Activated T-helper 17 cell treated with anti-CD3 and anti-CD28 coated beads, Interleukin-2, amount 50 U/mL, for 72 hours (primary cell): ENCODE measurements at regions not wholly inside any gene's neighbourhood (a gene's known extent, or its start where the extent isn't known, plus 50 kb on each side); places are given as distances from the start of the nearest gene placed in this dataset.

Experiments used
- ATAC-seq: fragments of 150-1000 bp; cut with Tn5 transposase; replicated peaks from 2 replicates; pipeline ENCODE4 v1.10.0; 2021; ENCODE audit warnings: mild to moderate bottlenecking, moderate library complexity
- H3K27ac Mint-ChIP-seq: one replicate; pipeline ENCODE4 v1.8.0; 2022; ENCODE audit warnings: mixed read lengths
- H3K27me3 Mint-ChIP-seq: one replicate; pipeline ENCODE4 v1.8.0; 2022; ENCODE audit warnings: mixed read lengths
- H3K36me3 Mint-ChIP-seq: one replicate; pipeline ENCODE4 v1.8.0; 2022; ENCODE audit warnings: low read depth, mild to moderate bottlenecking, mixed read lengths
- H3K4me1 Mint-ChIP-seq: one replicate; pipeline ENCODE4 v1.8.0; 2022; ENCODE audit warnings: mixed read lengths
- H3K4me3 Mint-ChIP-seq: one replicate; pipeline ENCODE4 v1.8.0; 2022; ENCODE audit warnings: mild to moderate bottlenecking, mixed read lengths
- H3K9me3 Mint-ChIP-seq: one replicate; pipeline ENCODE4 v1.8.0; 2022; ENCODE audit warnings: mixed read lengths

GRCh38 chr11:57124505-57124904, 57.2 kb upstream of the LRRC55 start:
- Mint-ChIP-seq H3K9me3 (no peaks in the 10 kb centered on the region), H3K4me3 (no peak overlapping the region), H3K36me3 (no peaks in the 10 kb centered on the region), H3K27ac (no peak overlapping the region), H3K27me3 (peaks cover 32% of the 10 kb centered on the region), H3K4me1 (no peaks in the 10 kb centered on the region)
- ATAC-seq: no peak

GRCh38 chr11:57124917-57125316, 56.8 kb upstream of the LRRC55 start:
- H3K9me3 Mint-ChIP-seq: no peaks in the 10 kb centered on the region

GRCh38 chr11:57126766-57127400, 54.9 kb upstream of the LRRC55 start:
- Mint-ChIP-seq H3K27me3 (peaks cover 32% of the 10 kb centered on the region), H3K36me3 (no peaks in the 10 kb centered on the region), H3K4me1 (no peaks in the 10 kb centered on the region), H3K4me3 (no peak overlapping the region), H3K9me3 (no peaks in the 10 kb centered on the region), H3K27ac (no peak overlapping the region)
- ATAC-seq: no peak

More at GRCh38 chr11:57124917-57125316, 56.8 kb upstream of the LRRC55 start:
- H3K27ac Mint-ChIP-seq: no peak overlapping the region
- ATAC-seq: no peak
- H3K4me3 Mint-ChIP-seq: no peak overlapping the region
- H3K27me3 Mint-ChIP-seq: peaks cover 32% of the 10 kb centered on the region
- H3K4me1 Mint-ChIP-seq: no peaks in the 10 kb centered on the region
- H3K36me3 Mint-ChIP-seq: no peaks in the 10 kb centered on the region

DNA sequence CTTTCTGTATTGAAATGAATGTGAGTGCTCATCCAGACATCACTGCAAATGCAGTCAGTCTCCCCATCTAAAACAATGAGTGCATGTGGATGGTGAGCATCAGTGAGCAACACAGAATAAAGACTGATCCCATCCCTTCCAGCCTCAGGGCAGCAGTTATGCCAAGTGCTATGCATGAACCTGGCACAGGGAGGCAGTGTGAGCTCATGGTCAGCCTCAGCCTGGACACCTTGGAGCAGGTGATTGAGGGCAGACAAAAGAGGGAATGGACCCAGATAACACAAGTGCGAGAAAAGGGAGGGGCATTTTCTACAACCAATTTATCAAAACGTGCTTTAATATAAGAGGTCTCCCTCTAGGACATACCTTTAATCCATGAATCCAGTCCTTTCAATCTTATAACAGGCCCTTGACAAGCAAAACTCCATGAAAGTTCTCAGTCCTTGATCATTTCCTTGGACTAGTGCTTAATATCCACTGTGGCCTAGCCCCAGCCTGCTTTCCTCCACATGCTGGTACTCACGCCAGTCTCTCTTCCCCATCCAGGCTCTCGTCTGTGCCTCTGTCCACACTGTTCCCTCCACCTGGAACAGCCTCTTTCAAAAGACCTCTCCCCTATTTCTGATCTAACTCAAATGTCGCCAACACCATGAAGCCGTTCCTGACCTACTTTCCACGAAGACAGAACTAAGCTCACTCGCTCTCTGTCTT, 50.5 kb upstream of the LRRC55 start:
- H3K4me1 Mint-ChIP-seq: no peaks in the 10 kb centered on the region
- H3K27me3 Mint-ChIP-seq: peaks cover 16% of the 10 kb centered on the region
- no peaks in the 10 kb centered on the region for H3K9me3 Mint-ChIP-seq
- no peak overlapping the region for H3K4me3 Mint-ChIP-seq
- no peak overlapping the region for H3K27ac Mint-ChIP-seq
- ATAC-seq: no peak
- H3K36me3 Mint-ChIP-seq: no peaks in the 10 kb centered on the region
